ENCODE measurements at regions not wholly inside any gene's neighbourhood (a gene's known extent, or its start where the extent isn't known, plus 50 kb on each side); places are given as distances from the start of the nearest gene placed in this dataset.

GRCh38 chr5:104431002-104431620, 868.5 kb upstream of the NUDT12 start:
- TF ChIP-seq CTCF (conservative IDR thresholded peaks at IDR 0.05) (no peak), ZFX (IDR thresholded peaks at IDR 0.05) (no peak)
